ENCODE measurements at regions not wholly inside any gene's neighbourhood (a gene's known extent, or its start where the extent isn't known, plus 50 kb on each side); places are given as distances from the start of the nearest gene placed in this dataset.

DNA sequence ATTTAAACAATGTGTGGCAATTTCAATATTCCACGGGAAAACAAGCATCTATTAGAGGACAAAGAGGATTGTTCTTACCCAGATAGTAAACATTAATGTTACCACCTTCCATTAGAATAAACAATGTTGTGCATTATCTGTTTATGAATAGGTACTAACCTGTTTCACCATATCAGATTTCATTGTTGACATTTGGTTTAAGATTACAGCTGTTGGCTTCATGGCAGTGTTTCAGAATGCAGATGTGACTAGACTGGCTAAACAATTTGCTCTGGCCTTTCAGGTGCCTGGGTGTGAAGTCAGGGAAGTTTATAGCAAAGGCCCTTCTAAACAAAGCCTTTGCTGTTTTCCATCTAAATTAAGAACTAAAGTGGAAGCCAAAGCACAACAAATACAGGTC is 464.7 kb upstream of the FAM47C start:
- TF ChIP-seq EZH2 (IDR thresholded peaks at IDR 0.05; ENCODE audit: low read length, missing control alignments), result no peak
- TF ChIP-seq, protein P1, sequence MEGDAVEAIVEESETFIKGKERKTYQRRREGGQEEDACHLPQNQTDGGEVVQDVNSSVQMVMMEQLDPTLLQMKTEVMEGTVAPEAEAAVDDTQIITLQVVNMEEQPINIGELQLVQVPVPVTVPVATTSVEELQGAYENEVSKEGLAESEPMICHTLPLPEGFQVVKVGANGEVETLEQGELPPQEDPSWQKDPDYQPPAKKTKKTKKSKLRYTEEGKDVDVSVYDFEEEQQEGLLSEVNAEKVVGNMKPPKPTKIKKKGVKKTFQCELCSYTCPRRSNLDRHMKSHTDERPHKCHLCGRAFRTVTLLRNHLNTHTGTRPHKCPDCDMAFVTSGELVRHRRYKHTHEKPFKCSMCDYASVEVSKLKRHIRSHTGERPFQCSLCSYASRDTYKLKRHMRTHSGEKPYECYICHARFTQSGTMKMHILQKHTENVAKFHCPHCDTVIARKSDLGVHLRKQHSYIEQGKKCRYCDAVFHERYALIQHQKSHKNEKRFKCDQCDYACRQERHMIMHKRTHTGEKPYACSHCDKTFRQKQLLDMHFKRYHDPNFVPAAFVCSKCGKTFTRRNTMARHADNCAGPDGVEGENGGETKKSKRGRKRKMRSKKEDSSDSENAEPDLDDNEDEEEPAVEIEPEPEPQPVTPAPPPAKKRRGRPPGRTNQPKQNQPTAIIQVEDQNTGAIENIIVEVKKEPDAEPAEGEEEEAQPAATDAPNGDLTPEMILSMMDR (conservative IDR thresholded peaks at IDR 0.05 in 1 of 2, IDR thresholded peaks at IDR 0.05 in 1 of 2; ENCODE audit: low read depth in 1 of 2, low read length in 2 of 2), result no peak

Measured in fibroblast of lung (primary cell).